Skeletal muscle satellite cell (primary cell): ENCODE measurements at regions not wholly inside any gene's neighbourhood (a gene's known extent, or its start where the extent isn't known, plus 50 kb on each side); places are given as distances from the start of the nearest gene placed in this dataset.

Experiments
- H3K27me3 ChIP-seq: 2 replicates; pipeline ENCODE4 v1.7.0; 2013; ENCODE audit warnings: low read length; ENCODE audit not compliant: control insufficient read depth, insufficient read depth
- H3K36me3 ChIP-seq: 2 replicates; pipeline ENCODE4 v1.7.0; 2013; ENCODE audit warnings: mild to moderate bottlenecking, control low read depth, low read length; ENCODE audit not compliant: insufficient read depth
- H3K4me1 ChIP-seq: 2 replicates; pipeline ENCODE4 v1.7.0; 2013; ENCODE audit warnings: low read length; ENCODE audit not compliant: control insufficient read depth, insufficient read depth
- H3K4me2 ChIP-seq: 2 replicates; pipeline ENCODE4 v1.7.0; 2013; ENCODE audit warnings: mild to moderate bottlenecking, low read length
- H3K4me3 ChIP-seq: 2 replicates; pipeline ENCODE4 v1.7.0; 2013; ENCODE audit warnings: low read length
- H3K9ac ChIP-seq: 2 replicates; pipeline ENCODE4 v1.7.0; 2013; ENCODE audit warnings: mild to moderate bottlenecking, low read depth, low read length, moderate library complexity
- H3K9me3 ChIP-seq: replicated peaks from 2 replicates; pipeline ENCODE4 v1.7.0; 2013; ENCODE audit warnings: mild to moderate bottlenecking, control low read depth, low read length

DNA sequence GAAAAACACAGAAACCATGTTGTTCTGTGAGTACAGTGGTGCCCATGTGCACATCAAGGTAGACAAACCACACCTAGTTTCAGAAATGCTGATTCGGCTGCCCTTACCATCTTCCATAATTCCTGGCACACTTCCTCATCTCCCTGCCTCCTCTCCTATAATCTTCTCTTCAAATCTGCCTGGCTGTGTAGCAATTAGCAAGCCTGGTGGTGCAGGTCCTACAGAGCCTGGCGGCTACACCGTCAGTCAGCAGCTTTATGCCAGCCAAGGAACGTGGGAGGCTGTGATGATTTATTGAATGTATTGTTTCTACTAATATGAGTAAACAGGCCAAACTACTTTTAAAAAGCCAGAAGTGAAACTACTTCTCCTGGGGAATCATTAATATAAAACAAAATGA is 106.8 kb downstream of the SEMA6D start:
- H3K4me3 ChIP-seq = no peak overlapping the region
- no peaks in the 10 kb centered on the region for H3K4me1 ChIP-seq
- H3K4me2 ChIP-seq = no peak overlapping the region
- no peaks in the 10 kb centered on the region for H3K9me3 ChIP-seq
- H3K9ac ChIP-seq = no peak overlapping the region
- no peaks in the 10 kb centered on the region for H3K27me3 ChIP-seq
- no peaks in the 10 kb centered on the region for H3K36me3 ChIP-seq

DNA sequence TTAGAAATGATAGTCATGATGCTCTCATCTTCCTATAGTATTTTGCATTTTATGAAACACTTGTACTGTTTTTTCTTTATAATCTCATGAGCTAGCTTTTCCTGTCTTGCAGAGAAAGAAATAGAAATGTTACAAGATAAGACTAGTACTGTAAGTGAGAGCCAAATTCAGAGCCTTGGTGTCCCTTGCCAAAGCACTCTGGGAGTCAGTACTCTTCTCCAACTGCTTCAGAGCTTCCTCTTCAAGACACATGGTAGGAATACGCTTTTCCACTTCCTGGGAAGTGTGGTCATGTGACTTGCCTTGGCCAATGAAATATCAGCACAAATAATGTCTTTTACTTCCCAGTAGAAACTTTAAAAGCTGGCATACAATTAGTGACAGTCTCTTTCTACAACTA is 112.4 kb downstream of the SEMA6D start:
- no peak overlapping the region for H3K9ac ChIP-seq
- no peaks in the 10 kb centered on the region for H3K9me3 ChIP-seq
- no peaks in the 10 kb centered on the region for H3K4me1 ChIP-seq
- no peak overlapping the region for H3K4me2 ChIP-seq
- H3K4me3 ChIP-seq = no peak overlapping the region
- no peaks in the 10 kb centered on the region for H3K36me3 ChIP-seq
- peaks cover 3% of the 10 kb centered on the region for H3K27me3 ChIP-seq

DNA sequence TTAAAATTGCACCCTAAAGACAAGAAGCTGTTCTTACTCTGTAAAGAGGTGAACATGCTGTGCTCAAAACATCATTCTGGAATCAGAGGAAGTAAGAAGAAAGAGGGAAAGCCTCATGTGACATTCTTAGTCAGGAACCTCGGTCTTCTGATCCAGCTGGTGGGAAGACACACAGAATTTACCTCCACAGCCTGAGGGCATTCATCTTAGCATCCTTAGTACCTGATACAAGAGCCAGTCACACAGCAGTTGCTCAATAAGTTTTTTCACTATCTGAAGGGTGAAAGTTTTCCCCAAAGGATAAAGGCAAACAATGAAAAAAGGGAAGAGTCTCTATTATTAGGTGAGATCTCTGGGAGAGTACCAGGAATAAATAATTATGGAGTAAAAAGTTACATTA is 116.8 kb downstream of the SEMA6D start:
- H3K9ac ChIP-seq = no peak overlapping the region
- H3K27me3 ChIP-seq = peaks cover 5% of the 10 kb centered on the region
- H3K4me1 ChIP-seq = no peaks in the 10 kb centered on the region

DNA sequence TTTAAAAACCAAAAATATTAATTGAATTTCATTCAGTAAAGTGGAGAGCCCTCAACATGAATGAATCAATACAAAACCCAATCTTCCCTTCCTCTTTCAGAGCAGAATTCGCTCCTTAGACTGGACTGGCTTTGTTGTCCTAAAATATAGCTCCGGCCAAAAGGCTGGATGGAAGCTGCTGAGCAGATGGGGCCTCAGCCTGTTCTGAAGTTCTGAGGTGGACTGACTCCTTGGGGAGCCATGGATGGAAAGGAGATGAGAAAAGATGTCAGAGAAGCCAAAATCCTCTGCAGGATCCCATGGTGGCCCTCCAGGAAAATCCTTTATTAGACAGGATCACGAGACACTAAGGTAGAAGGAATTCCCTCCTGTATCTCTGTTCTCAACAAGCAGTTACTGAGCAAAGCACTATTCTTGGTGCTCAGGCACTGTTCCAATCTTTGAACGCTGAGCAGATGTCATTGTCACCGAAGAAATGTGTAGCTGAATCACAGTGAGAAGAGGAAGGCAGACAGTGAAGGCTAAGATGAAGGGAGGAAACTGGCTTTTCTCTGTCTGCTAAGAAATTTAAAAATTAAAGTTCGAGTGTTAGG is 122.0 kb downstream of the SEMA6D start:
- Histone ChIP-seq H3K4me1 (no peaks in the 10 kb centered on the region), H3K4me3 (no peak overlapping the region), H3K27me3 (peaks cover 5% of the 10 kb centered on the region), H3K36me3 (no peaks in the 10 kb centered on the region), H3K4me2 (no peak overlapping the region), H3K9ac (no peak overlapping the region), H3K9me3 (no peaks in the 10 kb centered on the region)

More for the DNA sequence above, 116.8 kb downstream of the SEMA6D start:
- Histone ChIP-seq H3K4me3 (no peak overlapping the region), H3K9me3 (no peaks in the 10 kb centered on the region), H3K4me2 (no peak overlapping the region), H3K36me3 (no peaks in the 10 kb centered on the region)

DNA sequence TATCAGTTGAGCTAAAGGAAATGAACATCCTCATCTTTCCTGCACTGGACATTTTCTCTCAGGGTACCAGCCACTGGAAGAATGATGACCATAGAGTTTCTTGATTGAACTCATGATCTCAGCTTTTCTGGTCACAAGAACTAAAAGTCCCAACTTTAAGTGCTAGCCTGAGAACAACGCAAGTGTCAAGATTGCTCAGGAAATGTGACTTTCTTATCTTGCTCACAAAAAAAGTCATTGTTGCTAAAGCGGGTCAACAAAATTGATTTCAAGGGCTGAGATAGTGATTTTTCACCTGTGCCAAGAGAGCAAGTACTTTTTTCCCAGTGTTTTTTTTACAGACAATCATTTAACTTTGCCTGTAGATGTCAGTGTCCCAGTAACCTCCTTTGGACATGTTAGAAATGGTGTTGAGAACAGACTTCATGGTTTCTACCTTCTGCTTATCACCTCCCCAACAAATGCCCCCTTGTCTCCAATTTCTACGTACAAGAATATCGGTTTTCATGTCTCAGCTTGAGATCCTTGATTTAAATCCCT is 125.9 kb downstream of the SEMA6D start:
- peaks cover 3% of the 10 kb centered on the region for H3K27me3 ChIP-seq
- H3K9ac ChIP-seq = no peak overlapping the region
- no peaks in the 10 kb centered on the region for H3K9me3 ChIP-seq
- H3K4me1 ChIP-seq = no peaks in the 10 kb centered on the region
- no peak overlapping the region for H3K4me3 ChIP-seq
- no peaks in the 10 kb centered on the region for H3K36me3 ChIP-seq
- H3K4me2 ChIP-seq = no peak overlapping the region

DNA sequence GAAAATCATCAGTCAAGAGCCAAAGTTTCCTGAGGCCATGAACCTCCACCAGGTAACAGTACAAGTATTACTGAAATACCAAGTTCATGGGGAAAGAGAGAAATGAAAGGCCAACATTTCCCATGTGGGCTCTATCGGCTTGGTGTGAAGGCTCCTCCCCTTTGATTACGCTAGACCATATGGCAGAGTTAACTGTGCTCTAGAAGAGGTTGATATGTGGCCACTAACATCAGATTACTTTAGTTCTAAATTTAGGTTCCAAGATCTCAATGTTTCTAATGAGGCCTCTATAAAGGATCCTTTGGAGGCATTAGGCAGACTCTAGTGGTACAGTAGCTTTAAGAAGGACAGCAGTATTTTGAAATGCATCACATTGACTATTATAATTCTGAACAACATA is 127.1 kb downstream of the SEMA6D start:
- Histone ChIP-seq H3K36me3 (no peaks in the 10 kb centered on the region), H3K27me3 (peaks cover 3% of the 10 kb centered on the region), H3K9ac (no peak overlapping the region), H3K4me3 (no peak overlapping the region), H3K4me1 (no peaks in the 10 kb centered on the region), H3K4me2 (no peak overlapping the region), H3K9me3 (no peaks in the 10 kb centered on the region)

DNA sequence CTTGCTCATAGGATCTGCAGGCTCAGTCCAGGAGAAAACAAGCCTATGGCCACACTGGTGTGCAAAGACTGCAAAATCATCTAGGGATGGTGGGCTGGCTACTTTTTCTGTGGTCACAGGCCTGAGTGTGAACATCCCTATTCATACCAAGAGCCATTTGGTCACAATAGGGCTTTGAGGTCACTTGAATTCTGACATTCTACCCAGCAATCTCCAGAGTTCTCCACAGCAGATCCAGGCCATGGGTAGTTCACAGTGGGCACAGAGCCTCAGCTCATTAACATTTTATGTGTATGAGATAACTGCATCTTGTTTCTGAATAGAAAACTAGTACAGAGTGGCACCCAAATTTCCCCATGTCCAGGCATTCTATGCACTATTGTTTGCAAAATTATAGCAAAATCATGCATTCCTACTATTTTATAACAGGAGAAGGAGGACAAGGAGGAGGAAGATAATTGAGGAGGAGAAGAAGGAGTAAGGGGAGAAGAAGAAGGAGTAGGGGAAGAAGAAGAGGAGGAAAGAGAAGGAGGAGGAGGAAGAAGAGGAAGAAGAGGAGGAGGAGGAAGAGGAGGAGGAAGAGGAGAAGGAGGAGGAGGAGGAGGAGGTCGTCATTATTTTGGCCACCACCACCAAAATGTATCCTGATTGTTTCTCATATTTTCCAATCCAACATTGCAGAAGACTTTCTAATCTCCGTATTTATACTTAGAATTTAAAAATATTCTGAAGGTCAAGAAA is 129.0 kb downstream of the SEMA6D start:
- no peaks in the 10 kb centered on the region for H3K36me3 ChIP-seq
- no peak overlapping the region for H3K9ac ChIP-seq
- no peaks in the 10 kb centered on the region for H3K9me3 ChIP-seq

DNA sequence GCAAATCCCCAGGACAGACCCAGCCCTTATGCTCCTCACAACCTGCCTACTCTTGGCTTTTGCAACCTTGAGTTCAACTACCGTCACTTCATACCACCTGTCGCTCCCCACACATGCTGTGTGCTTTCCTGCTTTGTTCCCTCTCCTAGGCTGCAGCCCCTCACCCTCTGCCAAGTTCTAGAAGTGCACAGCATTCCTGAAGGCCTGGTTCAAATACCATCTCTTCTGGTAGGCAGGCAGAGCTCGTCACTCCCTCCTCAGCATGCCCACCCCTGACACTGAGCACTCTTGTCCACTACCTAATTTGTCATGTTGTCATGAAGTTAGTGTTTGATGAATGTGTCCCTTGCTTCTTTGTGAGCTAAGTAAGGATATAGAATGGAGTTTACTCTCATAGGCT is 129.6 kb downstream of the SEMA6D start:
- Histone ChIP-seq H3K4me2 (no peak overlapping the region), H3K4me1 (no peaks in the 10 kb centered on the region), H3K36me3 (no peaks in the 10 kb centered on the region), H3K4me3 (no peak overlapping the region), H3K9me3 (no peaks in the 10 kb centered on the region), H3K9ac (no peak overlapping the region), H3K27me3 (peaks cover 3% of the 10 kb centered on the region)

More for the DNA sequence above, 129.0 kb downstream of the SEMA6D start:
- Histone ChIP-seq H3K4me1 (no peaks in the 10 kb centered on the region), H3K4me3 (no peak overlapping the region), H3K27me3 (peaks cover 3% of the 10 kb centered on the region), H3K4me2 (no peak overlapping the region)

DNA sequence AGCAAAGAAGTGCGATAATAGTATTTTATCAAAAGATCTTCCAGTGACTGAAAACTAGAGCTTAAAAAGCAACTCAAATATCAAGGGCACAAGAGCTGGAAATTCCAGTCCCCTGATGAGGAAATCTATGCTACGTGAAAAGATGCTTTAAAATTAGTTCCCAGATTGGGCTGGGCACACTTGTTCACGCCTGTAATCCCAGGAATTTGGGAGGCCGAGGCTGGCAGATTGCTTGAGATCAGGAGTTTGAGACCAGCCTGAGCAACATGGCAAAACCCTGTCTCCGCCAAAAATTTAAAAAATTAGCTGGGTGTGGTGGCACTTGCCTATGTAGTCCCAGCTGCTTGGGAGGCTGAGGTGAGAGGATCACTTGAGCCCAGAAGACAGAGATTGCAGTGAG is 138.8 kb downstream of the SEMA6D start:
- no peaks in the 10 kb centered on the region for H3K9me3 ChIP-seq
- no peak overlapping the region for H3K9ac ChIP-seq
- no peaks in the 10 kb centered on the region for H3K4me1 ChIP-seq
- H3K4me3 ChIP-seq = no peak overlapping the region
- no peaks in the 10 kb centered on the region for H3K27me3 ChIP-seq
- H3K4me2 ChIP-seq = no peak overlapping the region
- H3K36me3 ChIP-seq = no peaks in the 10 kb centered on the region

DNA sequence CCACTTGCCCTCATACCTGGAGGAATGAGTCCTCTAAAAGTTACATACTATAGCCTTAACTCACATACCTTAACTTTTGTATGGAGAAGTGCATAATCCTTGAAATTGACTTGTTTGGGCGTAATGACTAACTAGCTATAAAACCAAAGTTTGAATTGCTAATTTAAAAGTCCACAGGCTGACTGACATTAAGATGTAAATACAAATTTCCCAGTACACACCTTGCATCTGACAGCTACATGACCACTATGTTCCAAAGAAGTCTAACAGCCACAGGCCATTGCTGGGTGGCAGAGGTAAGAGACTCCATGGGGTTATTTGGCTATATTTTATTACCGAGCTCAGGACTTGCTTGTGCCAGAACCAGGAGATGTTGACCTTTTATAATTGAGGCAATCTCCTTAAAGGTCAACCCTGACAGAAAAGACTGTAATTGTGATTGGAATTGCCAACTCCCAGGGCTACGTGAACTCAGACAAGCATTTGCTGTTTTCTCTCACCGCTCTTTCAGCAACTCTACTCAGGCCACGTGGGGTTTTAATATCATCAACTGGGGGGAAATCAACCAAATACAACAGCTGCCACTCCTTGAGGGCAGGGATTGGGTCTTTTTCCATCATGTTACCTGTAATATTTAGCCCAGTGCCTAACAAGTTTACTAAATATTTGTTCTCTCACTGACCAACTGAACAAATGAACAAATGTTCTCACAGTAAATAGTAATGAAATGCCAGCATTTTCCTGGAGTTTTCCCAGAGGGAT is 139.9 kb downstream of the SEMA6D start:
- no peak overlapping the region for H3K9ac ChIP-seq
- no peaks in the 10 kb centered on the region for H3K27me3 ChIP-seq
- no peak overlapping the region for H3K4me2 ChIP-seq
- H3K4me3 ChIP-seq = no peak overlapping the region
- no peaks in the 10 kb centered on the region for H3K9me3 ChIP-seq
- no peaks in the 10 kb centered on the region for H3K4me1 ChIP-seq
- no peaks in the 10 kb centered on the region for H3K36me3 ChIP-seq

DNA sequence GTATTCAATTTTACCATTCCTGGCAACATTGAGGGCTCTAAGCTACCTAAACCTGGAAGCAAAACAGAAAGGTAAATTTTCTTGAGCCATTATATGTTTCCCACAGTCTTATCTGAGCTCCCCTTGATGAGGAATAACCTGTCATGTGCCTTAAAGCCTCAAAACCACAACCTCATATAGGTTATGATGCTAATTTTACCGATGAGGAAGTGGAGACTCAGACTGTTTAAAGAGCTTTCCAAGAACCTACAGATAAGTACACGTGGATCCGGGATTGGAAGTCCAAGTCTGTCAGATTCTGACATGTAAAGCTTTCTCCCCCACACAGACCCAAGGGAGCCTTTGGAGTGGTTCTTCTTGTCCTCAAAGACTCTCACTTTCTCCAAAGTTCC is 140.5 kb downstream of the SEMA6D start:
- Histone ChIP-seq H3K36me3 (no peaks in the 10 kb centered on the region), H3K4me2 (no peak overlapping the region), H3K27me3 (no peaks in the 10 kb centered on the region), H3K9ac (no peak overlapping the region), H3K9me3 (no peaks in the 10 kb centered on the region), H3K4me3 (no peak overlapping the region), H3K4me1 (no peaks in the 10 kb centered on the region)
